WTC11 (cell line): ENCODE measurements at regions not wholly inside any gene's neighbourhood (a gene's known extent, or its start where the extent isn't known, plus 50 kb on each side); places are given as distances from the start of the nearest gene placed in this dataset.

Experiments used
- ETV6 ChIP-seq: sonication (generic); formaldehyde crosslinking; IDR thresholded peaks from 2 replicates; pipeline ENCODE4 v1.8.1; 2022; ENCODE audit warnings: mild to moderate bottlenecking, missing genetic modification reagents
- GTF2I ChIP-seq: fragments of 250-450 bp; sonication (Bioruptor Pico); conservative IDR thresholded peaks from 2 replicates; pipeline ENCODE4 v1.4.0; 2021; ENCODE audit warnings: mild to moderate bottlenecking
- JUN ChIP-seq: sonication (generic); formaldehyde crosslinking; IDR thresholded peaks from 2 replicates; pipeline ENCODE4 v1.8.0; 2023; ENCODE audit warnings: mild to moderate bottlenecking, missing genetic modification reagents
- MXD4 ChIP-seq: fragments of 250-450 bp; sonication (Bioruptor Pico); IDR thresholded peaks from 2 replicates; pipeline ENCODE4 v1.8.0; 2021; ENCODE audit warnings: mild to moderate bottlenecking, moderate library complexity, borderline replicate concordance
- NFE2L1 ChIP-seq: sonication (generic); formaldehyde crosslinking; IDR thresholded peaks from 2 replicates; pipeline ENCODE4 v1.8.1; 2023; ENCODE audit warnings: missing genetic modification reagents
- NFYB ChIP-seq: sonication (generic); formaldehyde crosslinking; conservative IDR thresholded peaks from 2 replicates; pipeline ENCODE4 v1.8.0; 2022; ENCODE audit warnings: low read depth, missing genetic modification reagents
- ZNF317 ChIP-seq: sonication (generic); formaldehyde crosslinking; IDR thresholded peaks from 2 replicates; pipeline ENCODE4 v1.8.1; 2023; ENCODE audit warnings: low read depth, mild to moderate bottlenecking, moderate library complexity, missing genetic modification reagents, borderline replicate concordance
- ZNF423 ChIP-seq: fragments of 250-450 bp; sonication (Bioruptor Pico); IDR thresholded peaks from 2 replicates; pipeline ENCODE4 v2.1.2; 2022; ENCODE audit warnings: mild to moderate bottlenecking, moderate library complexity
- TF ChIP-seq, protein P1 (sequence below): fragments of 200-600 bp; IDR thresholded peaks from 2 replicates; pipeline ENCODE4 v1.8.0; 2022; ENCODE audit warnings: antibody characterized with exemption
- TF ChIP-seq, protein P2 (sequence below): sonication (generic); formaldehyde crosslinking; conservative IDR thresholded peaks from 2 replicates; pipeline ENCODE4 v1.8.1; 2022; ENCODE audit warnings: mild to moderate bottlenecking, missing genetic modification reagents
- TF ChIP-seq, protein P3 (sequence below): sonication (generic); formaldehyde crosslinking; IDR thresholded peaks from 2 replicates; pipeline ENCODE4 v1.8.1; 2022; ENCODE audit warnings: mild to moderate bottlenecking, missing genetic modification reagents, moderate library complexity, borderline replicate concordance
- TF ChIP-seq, protein P4 (sequence below): sonication (generic); formaldehyde crosslinking; IDR thresholded peaks from 2 replicates; pipeline ENCODE4 v1.8.0; 2022; ENCODE audit warnings: mild to moderate bottlenecking, missing genetic modification reagents

DNA sequence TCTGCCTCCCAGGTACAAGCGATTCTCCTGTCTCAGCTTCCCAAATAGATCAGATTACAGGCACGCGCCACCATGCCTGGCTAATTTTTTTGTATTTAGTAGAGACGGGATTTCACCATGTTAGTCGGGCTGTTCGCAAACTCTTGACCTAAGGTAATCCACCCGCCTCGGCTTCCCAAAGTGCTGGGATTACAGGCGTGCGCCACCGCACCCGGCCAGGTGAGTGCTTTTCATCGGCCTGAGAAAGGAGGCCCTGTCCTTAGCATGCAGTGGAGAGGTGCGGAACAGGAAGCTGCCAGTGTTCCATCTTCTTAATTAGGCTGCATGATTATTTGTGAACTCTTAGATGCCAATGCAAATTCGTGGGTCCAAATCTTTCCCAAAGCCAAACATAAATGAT lies 125.7 kb upstream of the THSD7B start:
- TF ChIP-seq, protein P1, sequence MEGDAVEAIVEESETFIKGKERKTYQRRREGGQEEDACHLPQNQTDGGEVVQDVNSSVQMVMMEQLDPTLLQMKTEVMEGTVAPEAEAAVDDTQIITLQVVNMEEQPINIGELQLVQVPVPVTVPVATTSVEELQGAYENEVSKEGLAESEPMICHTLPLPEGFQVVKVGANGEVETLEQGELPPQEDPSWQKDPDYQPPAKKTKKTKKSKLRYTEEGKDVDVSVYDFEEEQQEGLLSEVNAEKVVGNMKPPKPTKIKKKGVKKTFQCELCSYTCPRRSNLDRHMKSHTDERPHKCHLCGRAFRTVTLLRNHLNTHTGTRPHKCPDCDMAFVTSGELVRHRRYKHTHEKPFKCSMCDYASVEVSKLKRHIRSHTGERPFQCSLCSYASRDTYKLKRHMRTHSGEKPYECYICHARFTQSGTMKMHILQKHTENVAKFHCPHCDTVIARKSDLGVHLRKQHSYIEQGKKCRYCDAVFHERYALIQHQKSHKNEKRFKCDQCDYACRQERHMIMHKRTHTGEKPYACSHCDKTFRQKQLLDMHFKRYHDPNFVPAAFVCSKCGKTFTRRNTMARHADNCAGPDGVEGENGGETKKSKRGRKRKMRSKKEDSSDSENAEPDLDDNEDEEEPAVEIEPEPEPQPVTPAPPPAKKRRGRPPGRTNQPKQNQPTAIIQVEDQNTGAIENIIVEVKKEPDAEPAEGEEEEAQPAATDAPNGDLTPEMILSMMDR, result no peak
- TF ChIP-seq ZNF423 (CRISPR knock-in tag), result no peak
- no peak for TF ChIP-seq MXD4
- no peak for TF ChIP-seq GTF2I (CRISPR knock-in tag)
- no peak for TF ChIP-seq ZNF317 (CRISPR knock-in tag)
- TF ChIP-seq, protein P2, sequence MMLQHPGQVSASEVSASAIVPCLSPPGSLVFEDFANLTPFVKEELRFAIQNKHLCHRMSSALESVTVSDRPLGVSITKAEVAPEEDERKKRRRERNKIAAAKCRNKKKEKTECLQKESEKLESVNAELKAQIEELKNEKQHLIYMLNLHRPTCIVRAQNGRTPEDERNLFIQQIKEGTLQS (CRISPR knock-in tag), result no peak
- no peak for TF ChIP-seq NFE2L1 (CRISPR knock-in tag)
- TF ChIP-seq, protein P3, sequence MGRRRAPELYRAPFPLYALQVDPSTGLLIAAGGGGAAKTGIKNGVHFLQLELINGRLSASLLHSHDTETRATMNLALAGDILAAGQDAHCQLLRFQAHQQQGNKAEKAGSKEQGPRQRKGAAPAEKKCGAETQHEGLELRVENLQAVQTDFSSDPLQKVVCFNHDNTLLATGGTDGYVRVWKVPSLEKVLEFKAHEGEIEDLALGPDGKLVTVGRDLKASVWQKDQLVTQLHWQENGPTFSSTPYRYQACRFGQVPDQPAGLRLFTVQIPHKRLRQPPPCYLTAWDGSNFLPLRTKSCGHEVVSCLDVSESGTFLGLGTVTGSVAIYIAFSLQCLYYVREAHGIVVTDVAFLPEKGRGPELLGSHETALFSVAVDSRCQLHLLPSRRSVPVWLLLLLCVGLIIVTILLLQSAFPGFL (CRISPR knock-in tag), result no peak
- no peak for TF ChIP-seq NFYB
- TF ChIP-seq, protein P4, sequence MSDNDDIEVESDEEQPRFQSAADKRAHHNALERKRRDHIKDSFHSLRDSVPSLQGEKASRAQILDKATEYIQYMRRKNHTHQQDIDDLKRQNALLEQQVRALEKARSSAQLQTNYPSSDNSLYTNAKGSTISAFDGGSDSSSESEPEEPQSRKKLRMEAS, result no peak
- no peak for TF ChIP-seq JUN (CRISPR knock-in tag)
- no peak for TF ChIP-seq ETV6 (CRISPR knock-in tag)
